GM18861 (cell line): ENCODE measurements at regions not wholly inside any gene's neighbourhood (a gene's known extent, or its start where the extent isn't known, plus 50 kb on each side); places are given as distances from the start of the nearest gene placed in this dataset.

Source experiments
- ATAC-seq: cut with Tn5 transposase; IDR thresholded peaks from one replicate; pipeline ENCODE4 v1.9.1; 2021; ENCODE audit not compliant: unreplicated experiment

- ATAC-seq, result no peak
Observed at GRCh38 chr13:106433066-106433465, 102.4 kb downstream of the EFNB2 start.

- no peak for ATAC-seq
Observed at GRCh38 chr13:106432636-106433035, 102.8 kb downstream of the EFNB2 start.

- no peak for ATAC-seq
Observed at GRCh38 chr13:106426909-106427308, 108.6 kb downstream of the EFNB2 start.

- no peak for ATAC-seq
Observed at GRCh38 chr13:106425661-106426060, 109.8 kb downstream of the EFNB2 start.

- ATAC-seq, result no peak
Observed at GRCh38 chr13:106424805-106425204, 110.7 kb downstream of the EFNB2 start.

- ATAC-seq, result peak; percentile 79
Observed at GRCh38 chr13:106423530-106423929, 111.9 kb downstream of the EFNB2 start.

- ATAC-seq, result no peak
Observed at GRCh38 chr13:106418556-106418955, 116.9 kb downstream of the EFNB2 start.

GRCh38 chr13:106417467-106418110, 117.9 kb downstream of the EFNB2 start:
- ATAC-seq, result no peak

GRCh38 chr13:106416645-106417044, 118.8 kb downstream of the EFNB2 start:
- ATAC-seq, result no peak

GRCh38 chr13:106415971-106416370, 119.5 kb downstream of the EFNB2 start:
- no peak for ATAC-seq

GRCh38 chr13:106415442-106415841, 120.0 kb downstream of the EFNB2 start:
- ATAC-seq, result no peak

- no peak for ATAC-seq
Observed at GRCh38 chr13:106407338-106407737, 128.1 kb downstream of the EFNB2 start.

GRCh38 chr13:106405731-106406130, 129.7 kb downstream of the EFNB2 start:
- no peak for ATAC-seq

- no peak for ATAC-seq
Observed at GRCh38 chr13:106403280-106403679, 132.2 kb downstream of the EFNB2 start.

GRCh38 chr13:106402866-106403265, 132.6 kb downstream of the EFNB2 start:
- ATAC-seq, result no peak

GRCh38 chr13:106401081-106401480, 134.4 kb downstream of the EFNB2 start:
- no peak for ATAC-seq

- no peak for ATAC-seq
Observed at GRCh38 chr13:106400289-106400688, 135.2 kb downstream of the EFNB2 start.

GRCh38 chr13:106398289-106398688, 137.2 kb downstream of the EFNB2 start:
- ATAC-seq, result no peak

GRCh38 chr13:106393776-106394175, 141.7 kb downstream of the EFNB2 start:
- no peak for ATAC-seq

GRCh38 chr13:106391681-106392080, 143.8 kb downstream of the EFNB2 start:
- ATAC-seq, result no peak

GRCh38 chr13:106391271-106391670, 144.2 kb downstream of the EFNB2 start:
- ATAC-seq, result no peak

- no peak for ATAC-seq
Observed at GRCh38 chr13:106390367-106390766, 145.1 kb downstream of the EFNB2 start.

GRCh38 chr13:106385654-106386053, 149.8 kb downstream of the EFNB2 start:
- no peak for ATAC-seq
